Gastroesophageal sphincter (tissue), 4 donors: ENCODE measurements at regions not wholly inside any gene's neighbourhood (a gene's known extent, or its start where the extent isn't known, plus 50 kb on each side); places are given as distances from the start of the nearest gene placed in this dataset.

Experiments
- ATAC-seq: fragments of 150-250 bp; one replicate; pipeline ENCODE4 v1.9.1; 2016; ENCODE audit warnings: mild to moderate bottlenecking, moderate library complexity
- H3K27ac ChIP-seq, 4 donors: fragments of 200-600 bp; sonication (generic) in 3 of 4; 1 replicate in 3 of 4; 2 replicates in 1 of 4; pipeline ENCODE4 v1.5.1; 2016 to 2019
- H3K27me3 ChIP-seq: fragments of 200-600 bp; sonication (generic); one replicate; pipeline ENCODE4 v1.5.1; 2019
- H3K36me3 ChIP-seq, 2 donors: fragments of 200-600 bp; sonication (generic); one replicate each; pipeline ENCODE4 v1.5.1; 2019; ENCODE audit warnings: control low read depth in 1 of 2
- H3K4me1 ChIP-seq, 3 donors: fragments of 200-600 bp; sonication (generic); 1 replicate in 2 of 3; 2 replicates in 1 of 3; pipeline ENCODE4 v1.5.1; 2016 to 2019; ENCODE audit warnings: control low read depth in 2 of 3
- H3K4me3 ChIP-seq, 2 donors: fragments of 200-600 bp; sonication (generic); one replicate each; pipeline ENCODE4 v1.5.1; 2019; ENCODE audit warnings: mild to moderate bottlenecking in 1 of 2, moderate library complexity in 1 of 2
- H3K9me3 ChIP-seq, 3 donors: fragments of 200-600 bp; sonication (generic); one replicate each; pipeline ENCODE4 v1.5.1; 2017 to 2019; ENCODE audit warnings: control low read depth in 2 of 3
- EP300 ChIP-seq: sonication (generic); formaldehyde crosslinking; IDR thresholded peaks from one replicate; pipeline ENCODE4 v1.6.1; 2017; ENCODE audit warnings: antibody characterized with exemption, mild to moderate bottlenecking
- POLR2A ChIP-seq, 2 donors: fragments of 450-650 bp; IDR thresholded peaks; one replicate each; pipeline ENCODE4 v1.6.1; 2017; ENCODE audit warnings: antibody characterized with exemption in 2 of 2, mild to moderate bottlenecking in 2 of 2, moderate library complexity in 1 of 2
- POLR2AphosphoS5 ChIP-seq: sonication (generic); formaldehyde crosslinking; IDR thresholded peaks from one replicate; pipeline ENCODE4 v1.6.1; 2017; ENCODE audit warnings: antibody characterized with exemption
- WGBS, 2 donors: methylation state at CpG; one replicate each; pipeline ENCODE4 v1.1.5; 2018; ENCODE audit warnings: low coverage in 1 of 2; 5-methylcytosine and 5-hydroxymethylcytosine counted together
- TF ChIP-seq, protein P1 (sequence below), 4 experiments: fragments of 200-600 bp in 2 of 4; fragments of 450-650 bp in 2 of 4; sonication (generic) in 1 of 4; IDR thresholded peaks; one replicate each; pipeline ENCODE4 v1.5.1; 2017 to 2019; ENCODE audit warnings: antibody characterized with exemption in 4 of 4, mild to moderate bottlenecking in 2 of 4, moderate library complexity in 2 of 4

DNA sequence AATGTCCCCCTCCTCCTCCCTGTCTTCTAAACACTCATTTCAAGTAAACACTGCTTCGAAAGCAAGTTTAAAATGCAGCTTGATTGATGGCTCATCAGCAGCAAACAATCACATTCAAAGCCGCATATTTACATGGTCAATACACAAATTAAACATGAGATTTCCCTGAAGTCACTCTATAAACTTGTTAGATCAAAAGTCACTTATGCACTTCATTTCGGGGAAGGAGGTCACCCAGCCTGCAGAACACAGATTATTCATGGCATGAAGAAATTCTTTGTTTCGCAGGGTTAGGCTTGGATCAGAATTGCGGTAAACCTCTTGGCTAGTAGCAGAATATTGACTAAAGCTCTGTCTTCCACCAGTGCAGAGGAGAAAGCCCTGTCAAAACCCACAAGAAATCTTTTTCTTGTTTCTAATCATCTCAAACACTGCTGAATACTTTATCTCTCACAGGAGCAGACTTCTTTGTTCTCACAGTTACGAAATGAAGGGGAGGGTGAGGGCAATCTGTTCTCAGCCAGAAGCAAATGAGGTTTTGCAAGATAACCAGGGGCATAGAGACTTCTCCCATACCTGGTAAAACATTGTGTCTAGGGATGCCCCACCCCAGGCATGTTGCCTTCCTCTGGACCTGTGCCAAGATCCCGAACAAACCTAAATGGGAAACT is 133.3 kb upstream of the CHL1 start:
- 45 to 47% methylated on average over 6 to 7 of the region's 7 CpGs for WGBS, 2 donors
- Histone ChIP-seq H3K4me1 (no peaks in the 10 kb centered on the region), H3K9me3 (no peaks in the 10 kb centered on the region), H3K36me3 (no peaks in the 10 kb centered on the region), H3K27ac (no peak overlapping the region), H3K4me3 (no peak overlapping the region), H3K27me3 (peaks cover 9% of the 10 kb centered on the region)
- ATAC-seq, result no peak
- TF ChIP-seq, protein P1, sequence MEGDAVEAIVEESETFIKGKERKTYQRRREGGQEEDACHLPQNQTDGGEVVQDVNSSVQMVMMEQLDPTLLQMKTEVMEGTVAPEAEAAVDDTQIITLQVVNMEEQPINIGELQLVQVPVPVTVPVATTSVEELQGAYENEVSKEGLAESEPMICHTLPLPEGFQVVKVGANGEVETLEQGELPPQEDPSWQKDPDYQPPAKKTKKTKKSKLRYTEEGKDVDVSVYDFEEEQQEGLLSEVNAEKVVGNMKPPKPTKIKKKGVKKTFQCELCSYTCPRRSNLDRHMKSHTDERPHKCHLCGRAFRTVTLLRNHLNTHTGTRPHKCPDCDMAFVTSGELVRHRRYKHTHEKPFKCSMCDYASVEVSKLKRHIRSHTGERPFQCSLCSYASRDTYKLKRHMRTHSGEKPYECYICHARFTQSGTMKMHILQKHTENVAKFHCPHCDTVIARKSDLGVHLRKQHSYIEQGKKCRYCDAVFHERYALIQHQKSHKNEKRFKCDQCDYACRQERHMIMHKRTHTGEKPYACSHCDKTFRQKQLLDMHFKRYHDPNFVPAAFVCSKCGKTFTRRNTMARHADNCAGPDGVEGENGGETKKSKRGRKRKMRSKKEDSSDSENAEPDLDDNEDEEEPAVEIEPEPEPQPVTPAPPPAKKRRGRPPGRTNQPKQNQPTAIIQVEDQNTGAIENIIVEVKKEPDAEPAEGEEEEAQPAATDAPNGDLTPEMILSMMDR (IDR thresholded peaks at IDR 0.05), result no peak
- no peak for TF ChIP-seq EP300
- TF ChIP-seq POLR2A (IDR thresholded peaks at IDR 0.05), result no peak
- no peak for TF ChIP-seq POLR2AphosphoS5

DNA sequence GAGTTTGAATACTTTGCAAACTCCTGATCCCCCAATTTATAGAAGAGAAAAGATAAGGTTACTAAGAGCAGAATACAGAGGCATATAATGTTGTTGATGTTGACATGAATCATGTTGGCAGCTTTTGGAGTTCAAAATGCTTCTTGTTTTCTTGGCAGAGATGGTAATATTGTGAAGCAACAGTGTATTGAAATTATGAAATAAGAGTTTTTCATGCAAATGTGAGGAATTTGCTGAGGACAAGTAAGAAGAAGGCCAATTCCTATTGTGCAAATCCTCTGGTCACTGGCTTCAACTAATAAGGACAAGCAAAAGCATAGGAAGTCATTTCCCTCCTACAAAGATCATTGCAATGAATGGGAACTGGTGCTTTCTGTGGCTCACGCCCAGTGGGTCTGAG is 126.9 kb upstream of the CHL1 start:
- no peaks in the 10 kb centered on the region for H3K36me3 ChIP-seq
- H3K4me1 ChIP-seq, result peaks cover 0 to 4% (median 3%) of the 10 kb centered on the region in 3 donors
- no peak for TF ChIP-seq POLR2A (IDR thresholded peaks at IDR 0.05)
- TF ChIP-seq, protein P1 (IDR thresholded peaks at IDR 0.05), result no peak
- peak; percentile 66 for TF ChIP-seq POLR2AphosphoS5
- no peaks in the 10 kb centered on the region for H3K9me3 ChIP-seq
- 67 to 75% methylated on average over 1 of the region's 1 CpG for WGBS, 2 donors
- no peak overlapping the region for H3K4me3 ChIP-seq
- peak; percentile 60 for ATAC-seq
- no peak overlapping the region for H3K27ac ChIP-seq
- no peaks in the 10 kb centered on the region for H3K27me3 ChIP-seq

DNA sequence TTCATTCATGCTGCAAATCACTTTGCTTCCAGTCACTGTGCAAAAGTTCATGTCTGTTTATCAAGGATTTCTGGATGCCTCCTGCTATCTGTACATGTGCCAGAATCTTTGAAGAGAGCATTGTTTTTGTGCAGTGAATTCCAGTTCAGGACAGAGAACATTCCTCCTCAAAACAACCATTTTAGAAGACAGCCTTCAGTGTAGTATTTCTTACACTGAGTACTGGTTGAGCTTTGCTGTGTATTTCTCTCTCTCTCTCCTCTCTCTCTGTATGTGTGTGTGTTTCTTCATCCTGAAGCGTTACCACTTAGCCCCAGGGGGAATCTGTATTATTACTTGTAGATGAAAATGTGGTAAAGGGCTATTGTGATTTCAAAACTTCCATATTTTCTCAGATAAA is 123.8 kb upstream of the CHL1 start:
- Histone ChIP-seq H3K36me3 (no peaks in the 10 kb centered on the region), H3K9me3 (no peaks in the 10 kb centered on the region), H3K4me1 (peaks cover 0 to 4% (median 3%) of the 10 kb centered on the region in 3 donors), H3K4me3 (no peak overlapping the region), H3K27me3 (no peaks in the 10 kb centered on the region), H3K27ac (peak overlapping the region in 3 of 4 donors; percentile 49 to 61 (median 57))
- 38 to 78% methylated on average over 1 of the region's 1 CpG for WGBS, 2 donors
- peak; percentile 80 for ATAC-seq
- TF ChIP-seq POLR2A (IDR thresholded peaks at IDR 0.05) (no peak), EP300 (no peak), POLR2AphosphoS5 (peak; percentile 13)
- TF ChIP-seq, protein P1 (IDR thresholded peaks at IDR 0.05), result no peak

DNA sequence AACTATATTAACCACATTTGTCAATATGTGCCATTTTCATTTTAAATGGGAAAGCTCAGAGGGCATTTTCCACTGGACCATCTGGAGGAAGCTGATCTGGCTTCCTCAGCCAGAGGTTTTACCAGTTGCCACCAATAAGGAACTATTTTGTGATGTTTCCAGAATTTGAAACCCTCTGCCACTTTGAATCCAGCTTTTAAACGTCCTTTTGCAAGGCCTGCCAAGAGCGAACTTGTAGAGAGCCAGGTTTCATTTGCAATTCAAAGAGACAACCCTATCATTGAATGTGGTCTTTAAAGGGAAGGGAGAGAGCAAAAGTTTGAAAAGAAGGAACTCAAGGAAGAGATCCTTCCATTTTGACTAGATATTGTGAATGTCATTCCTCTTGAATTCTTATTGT is 123.3 kb upstream of the CHL1 start:
- Histone ChIP-seq H3K27ac (peak overlapping the region in 3 of 4 donors; percentile 49 to 61 (median 57)), H3K4me3 (no peak overlapping the region), H3K27me3 (no peaks in the 10 kb centered on the region), H3K4me1 (peaks cover 0 to 4% (median 3%) of the 10 kb centered on the region in 3 donors), H3K9me3 (no peaks in the 10 kb centered on the region), H3K36me3 (no peaks in the 10 kb centered on the region)
- 19 to 30% methylated on average over 2 of the region's 2 CpGs for WGBS, 2 donors
- TF ChIP-seq EP300 (no peak), POLR2AphosphoS5 (no peak), POLR2A (IDR thresholded peaks at IDR 0.05) (no peak)
- TF ChIP-seq, protein P1 (IDR thresholded peaks at IDR 0.05), result no peak
- ATAC-seq, result no peak

GRCh38 chr3:74676-75243 is 121.8 kb upstream of the CHL1 start:
- peaks cover 0 to 4% (median 3%) of the 10 kb centered on the region in 3 donors for H3K4me1 ChIP-seq

More at GRCh38 chr3:74676-75243, 121.8 kb upstream of the CHL1 start:
- H3K4me3 ChIP-seq, result no peak overlapping the region
- no peaks in the 10 kb centered on the region for H3K9me3 ChIP-seq
- no peaks in the 10 kb centered on the region for H3K27me3 ChIP-seq
- peak overlapping the region in 3 of 4 donors; percentile 60 to 64 (median 61) for H3K27ac ChIP-seq
- WGBS, 2 donors, result 74 to 80% methylated on average over 1 to 3 of the region's 3 CpGs
- ATAC-seq, result no peak
- no peaks in the 10 kb centered on the region for H3K36me3 ChIP-seq
- TF ChIP-seq EP300 (no peak), POLR2A (IDR thresholded peaks at IDR 0.05) (no peak), POLR2AphosphoS5 (no peak)
- TF ChIP-seq, protein P1 (IDR thresholded peaks at IDR 0.05), result no peak
